ENCODE measurements at regions not wholly inside any gene's neighbourhood (a gene's known extent, or its start where the extent isn't known, plus 50 kb on each side); places are given as distances from the start of the nearest gene placed in this dataset.
"Not testable (repeated sequence)": the region's sequence is repeated elsewhere in the genome, so short reads cannot be mapped to it uniquely, and the experiment has no call there.

DNA sequence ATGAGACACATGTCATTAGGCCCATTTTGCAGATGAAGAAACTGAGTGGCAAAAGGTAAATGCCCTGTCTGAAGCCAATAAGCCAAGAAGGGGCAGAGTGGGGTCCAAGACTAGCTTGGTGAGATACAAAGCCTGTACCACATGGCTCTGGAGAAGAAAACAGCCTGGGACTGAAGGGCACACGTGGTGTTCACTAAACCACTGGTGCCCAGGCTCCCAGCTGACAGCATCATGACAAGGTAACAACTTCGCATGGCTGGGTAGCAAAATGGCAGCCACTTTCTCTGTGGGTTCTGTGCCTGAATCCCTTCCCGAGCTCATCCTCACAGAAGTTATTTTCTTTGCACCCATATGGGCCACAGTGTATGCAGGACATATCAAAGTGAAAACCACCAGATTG, 229.6 kb downstream of the RAB11FIP2 start:
- DNase-seq (ENCODE audit: low spot score): no peak
- TF ChIP-seq, protein P1, sequence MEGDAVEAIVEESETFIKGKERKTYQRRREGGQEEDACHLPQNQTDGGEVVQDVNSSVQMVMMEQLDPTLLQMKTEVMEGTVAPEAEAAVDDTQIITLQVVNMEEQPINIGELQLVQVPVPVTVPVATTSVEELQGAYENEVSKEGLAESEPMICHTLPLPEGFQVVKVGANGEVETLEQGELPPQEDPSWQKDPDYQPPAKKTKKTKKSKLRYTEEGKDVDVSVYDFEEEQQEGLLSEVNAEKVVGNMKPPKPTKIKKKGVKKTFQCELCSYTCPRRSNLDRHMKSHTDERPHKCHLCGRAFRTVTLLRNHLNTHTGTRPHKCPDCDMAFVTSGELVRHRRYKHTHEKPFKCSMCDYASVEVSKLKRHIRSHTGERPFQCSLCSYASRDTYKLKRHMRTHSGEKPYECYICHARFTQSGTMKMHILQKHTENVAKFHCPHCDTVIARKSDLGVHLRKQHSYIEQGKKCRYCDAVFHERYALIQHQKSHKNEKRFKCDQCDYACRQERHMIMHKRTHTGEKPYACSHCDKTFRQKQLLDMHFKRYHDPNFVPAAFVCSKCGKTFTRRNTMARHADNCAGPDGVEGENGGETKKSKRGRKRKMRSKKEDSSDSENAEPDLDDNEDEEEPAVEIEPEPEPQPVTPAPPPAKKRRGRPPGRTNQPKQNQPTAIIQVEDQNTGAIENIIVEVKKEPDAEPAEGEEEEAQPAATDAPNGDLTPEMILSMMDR (IDR thresholded peaks at IDR 0.05): no peak
- no peak overlapping the region for H3K27ac ChIP-seq
- no peak overlapping the region for H3K4me3 ChIP-seq

DNA sequence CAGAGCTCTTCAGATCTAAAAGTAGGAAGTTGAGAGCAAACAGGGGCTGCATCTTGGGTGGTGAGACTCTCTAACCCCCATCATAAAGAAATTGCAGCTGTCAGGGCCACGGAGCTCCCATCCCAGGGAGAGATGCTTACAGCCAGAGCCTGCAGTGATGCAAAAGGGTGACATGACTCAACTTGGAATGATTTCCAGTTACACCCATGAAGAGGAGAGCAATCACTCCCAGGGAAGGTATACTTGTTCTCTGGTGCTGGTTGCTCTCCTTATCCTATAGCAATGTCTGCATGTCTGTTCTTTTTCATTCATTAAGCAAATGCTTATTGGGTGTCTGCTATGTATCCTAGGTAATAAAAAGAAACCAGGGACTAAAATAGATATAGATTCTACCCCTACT, 228.0 kb downstream of the RAB11FIP2 start:
- no peak overlapping the region for H3K27ac ChIP-seq
- TF ChIP-seq, protein P1 (IDR thresholded peaks at IDR 0.05): no peak
- H3K4me3 ChIP-seq: no peak overlapping the region
- DNase-seq (ENCODE audit: low spot score): no peak

DNA sequence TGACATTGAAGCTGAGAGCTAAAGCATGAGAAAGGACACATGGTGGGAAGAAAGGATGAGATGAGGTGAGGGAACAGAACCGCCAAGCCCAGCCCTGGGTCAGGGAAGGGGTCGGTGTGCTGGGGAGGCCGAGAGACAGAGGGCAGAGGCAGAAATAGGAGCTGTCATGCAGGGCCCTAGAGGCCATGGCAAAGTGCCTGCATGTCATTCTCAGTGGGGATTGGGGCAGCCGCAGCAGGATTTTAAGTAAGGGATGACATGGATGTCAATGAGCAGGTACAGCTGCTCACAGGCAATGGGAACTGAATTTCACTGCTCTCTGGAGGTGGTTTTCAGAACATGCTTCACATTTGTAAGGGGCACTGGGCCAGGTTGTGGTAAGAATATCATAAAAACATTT, 227.4 kb downstream of the RAB11FIP2 start:
- Histone ChIP-seq H3K4me3 (no peak overlapping the region), H3K27ac (no peak overlapping the region)
- DNase-seq (ENCODE audit: low spot score): no peak
- TF ChIP-seq, protein P1 (IDR thresholded peaks at IDR 0.05): no peak

DNA sequence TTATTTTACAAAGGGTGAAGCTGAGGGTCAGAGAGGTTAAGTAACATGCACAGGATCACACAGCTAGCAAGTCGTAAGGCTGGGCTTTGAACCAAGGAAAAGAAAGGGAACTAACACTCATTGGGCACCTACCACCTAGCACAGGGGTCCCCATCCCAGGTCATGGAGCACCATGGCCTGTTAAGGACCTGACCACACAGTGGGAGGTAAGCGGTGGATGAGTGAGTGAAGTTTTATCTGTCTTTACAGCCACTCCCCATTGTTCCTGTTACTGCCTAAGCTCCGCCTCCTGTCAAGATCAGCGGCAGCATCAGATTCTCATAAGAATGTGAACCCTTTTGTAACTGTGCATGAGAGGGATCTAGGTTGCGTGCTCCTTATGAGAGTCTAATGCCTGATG, 222.8 kb downstream of the RAB11FIP2 start:
- no peak overlapping the region for H3K27ac ChIP-seq
- TF ChIP-seq, protein P1 (IDR thresholded peaks at IDR 0.05): no peak
- no peak overlapping the region for H3K4me3 ChIP-seq
- no peak for DNase-seq (ENCODE audit: low spot score)

DNA sequence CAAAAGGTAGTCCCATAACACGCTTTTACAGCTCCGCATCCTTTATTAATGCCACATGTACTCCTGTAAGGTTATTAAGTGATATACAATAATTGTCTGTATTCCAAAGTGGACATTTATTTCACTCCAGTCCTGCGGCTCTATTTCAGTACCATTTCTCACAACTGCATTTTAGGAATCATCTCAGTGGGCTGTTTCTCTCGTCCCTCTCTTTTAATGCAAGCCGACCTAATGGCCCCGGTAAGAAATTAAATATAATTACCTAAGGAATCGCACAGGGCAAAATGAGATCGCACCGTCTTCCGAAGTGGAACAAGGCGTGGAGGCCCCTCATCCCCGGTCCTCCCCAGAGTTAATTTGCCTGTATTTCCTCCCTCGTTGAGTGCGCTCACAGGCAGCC, 216.5 kb downstream of the RAB11FIP2 start:
- H3K27ac ChIP-seq: no peak overlapping the region
- no peak for DNase-seq (ENCODE audit: low spot score)
- TF ChIP-seq, protein P1 (IDR thresholded peaks at IDR 0.05): no peak
- no peak overlapping the region for H3K4me3 ChIP-seq

DNA sequence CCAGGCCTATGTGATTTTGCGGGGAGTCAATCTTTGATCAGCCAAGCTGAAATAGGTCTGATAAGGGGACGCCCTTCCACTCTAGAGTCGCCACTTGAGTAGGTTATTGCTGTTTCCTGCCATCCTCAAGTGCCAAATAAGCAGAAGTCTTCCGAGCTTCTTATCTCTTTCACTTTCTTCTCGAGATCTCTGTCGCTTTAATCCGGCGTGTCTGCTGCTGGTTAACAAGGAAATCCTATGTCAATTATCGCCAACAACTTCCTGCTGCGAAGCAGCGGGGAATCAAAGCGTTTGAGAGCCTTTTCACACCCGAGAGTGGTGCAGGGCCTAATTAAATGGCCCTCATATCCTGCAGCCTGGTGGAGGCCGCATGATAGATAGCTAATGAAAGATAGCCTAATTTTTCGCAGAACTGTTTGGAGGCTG, 215.9 kb downstream of the RAB11FIP2 start:
- no peak overlapping the region for H3K27ac ChIP-seq
- no peak overlapping the region for H3K4me3 ChIP-seq
- no peak for DNase-seq (ENCODE audit: low spot score)
- TF ChIP-seq, protein P1 (IDR thresholded peaks at IDR 0.05): no peak

DNA sequence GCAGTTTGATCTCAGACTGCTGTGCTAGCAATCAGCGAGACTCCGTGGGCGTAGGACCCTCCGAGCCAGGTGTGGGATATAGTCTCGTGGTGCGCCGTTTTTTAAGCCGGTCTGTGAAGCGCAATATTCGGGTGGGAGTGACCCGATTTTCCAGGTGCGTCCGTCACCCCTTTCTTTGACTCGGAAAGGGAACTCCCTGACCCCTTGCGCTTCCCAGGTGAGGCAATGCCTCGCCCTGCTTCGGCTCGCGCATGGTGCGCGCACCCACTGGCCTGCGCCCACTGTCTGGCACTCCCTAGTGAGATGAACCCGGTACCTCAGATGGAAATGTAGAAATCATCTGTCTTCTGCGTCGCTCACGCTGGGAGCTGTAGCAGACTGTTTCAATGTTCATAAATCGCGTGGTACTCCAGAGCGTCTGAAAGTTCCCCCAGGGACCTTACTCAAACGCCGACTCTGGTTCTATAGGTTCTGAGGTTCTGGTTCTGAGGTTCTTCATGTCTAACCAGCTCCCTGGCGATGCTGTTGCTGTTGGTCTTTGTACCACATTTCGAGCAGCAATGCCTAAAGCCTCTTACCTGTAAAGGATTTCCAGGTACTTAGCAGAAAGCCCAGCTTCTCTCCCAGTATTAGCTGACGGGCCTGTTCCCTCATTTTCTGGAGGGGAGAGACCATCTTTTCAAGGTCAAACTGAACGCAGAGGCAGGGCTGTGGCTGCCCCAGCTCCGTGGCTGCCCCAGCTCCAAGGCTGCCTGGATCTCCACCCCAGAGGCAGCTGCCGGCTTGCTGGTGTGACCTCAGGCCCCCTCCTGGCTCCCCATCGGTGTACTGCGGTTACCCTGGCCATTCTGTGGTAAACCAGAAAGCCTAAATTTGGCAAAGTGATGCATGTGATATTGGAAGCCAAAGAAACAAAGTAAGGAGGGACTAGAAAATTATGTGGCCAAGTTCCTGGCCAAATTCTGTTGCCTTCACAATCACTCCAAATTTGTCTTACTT, 207.9 kb downstream of the RAB11FIP2 start:
- H3K4me3 ChIP-seq; DNase-seq (ENCODE audit: low spot score); H3K27ac ChIP-seq: not testable (repeated sequence)

DNA sequence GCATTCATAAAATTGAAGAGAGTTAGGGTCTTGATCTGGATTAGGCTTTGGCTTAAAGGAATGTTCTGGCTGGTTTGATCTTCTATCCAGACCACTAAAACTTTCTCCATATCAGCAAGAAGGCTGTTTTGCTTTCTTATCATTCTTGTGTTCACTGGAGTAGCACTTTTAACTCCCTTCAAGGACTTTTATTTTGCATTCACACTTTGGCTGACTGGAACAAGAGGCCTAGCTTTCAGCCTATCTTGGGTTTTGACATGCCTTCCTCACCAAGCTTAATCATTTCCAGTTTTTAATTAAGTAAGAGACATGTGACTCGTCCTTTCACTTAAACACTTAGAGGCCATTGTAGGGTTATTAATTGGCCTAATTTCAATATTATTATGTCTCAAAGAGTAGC, 190.3 kb downstream of the RAB11FIP2 start:
- not testable (repeated sequence) for H3K27ac ChIP-seq; H3K4me3 ChIP-seq; DNase-seq (ENCODE audit: low spot score)

All from coronary artery (tissue), 2 donors.